Neural cell (in vitro differentiated cells): ENCODE measurements at regions not wholly inside any gene's neighbourhood (a gene's known extent, or its start where the extent isn't known, plus 50 kb on each side); places are given as distances from the start of the nearest gene placed in this dataset.

Source experiments
- H2AFZ ChIP-seq: fragments of 200-600, 300-800 bp; sonication (generic), shearing (Covaris generic); 2 replicates; pipeline ENCODE4 v1.6.0; 2014; ENCODE audit warnings: low read depth, mild to moderate bottlenecking, antibody characterized with exemption, low read length, moderate library complexity
- H3F3A ChIP-seq: fragments of 200-600 bp; shearing (Covaris generic); 2 replicates; pipeline ENCODE4 v1.6.1; 2016; ENCODE audit warnings: mild to moderate bottlenecking, moderate library complexity, mixed read lengths, antibody characterized with exemption, low read length; ENCODE audit not compliant: insufficient read depth, poor library complexity, severe bottlenecking
- H3K27ac ChIP-seq: fragments of 200-600, 300-800 bp; sonication (generic), shearing (Covaris generic); 2 replicates; pipeline ENCODE4 v1.5.1; 2014; ENCODE audit warnings: mild to moderate bottlenecking, low read length, moderate library complexity
- H3K27me3 ChIP-seq: fragments of 300-800, 200-600 bp; sonication (generic), shearing (Covaris generic); 2 replicates; pipeline ENCODE4 v1.6.0; 2014; ENCODE audit warnings: mild to moderate bottlenecking, low read depth, low read length, moderate library complexity; ENCODE audit not compliant: insufficient read depth
- H3K36me3 ChIP-seq: fragments of 300-800, 200-600 bp; sonication (generic), shearing (Covaris generic); 2 replicates; pipeline ENCODE4 v1.5.1; 2014; ENCODE audit warnings: mild to moderate bottlenecking, antibody characterized with exemption, low read length, moderate library complexity; ENCODE audit not compliant: insufficient read depth
- H3K4me2 ChIP-seq: fragments of 300-800, 200-600 bp; sonication (generic), shearing (Covaris generic); 2 replicates; pipeline ENCODE4 v1.6.0; 2014; ENCODE audit warnings: mild to moderate bottlenecking, low read length
- H3K4me3 ChIP-seq: fragments of 300-800, 200-600 bp; sonication (generic), shearing (Covaris generic); 2 replicates; pipeline ENCODE4 v1.5.1; 2014; ENCODE audit warnings: mild to moderate bottlenecking, low read length, moderate library complexity
- H3K79me2 ChIP-seq: fragments of 200-600 bp; shearing (Covaris generic); replicated peaks from 2 replicates; pipeline ENCODE4 v1.6.0; 2014; ENCODE audit warnings: mild to moderate bottlenecking, low read length, moderate library complexity; ENCODE audit not compliant: insufficient read depth
- H3K9ac ChIP-seq: fragments of 300-800, 200-600 bp; sonication (generic), shearing (Covaris generic); 2 replicates; pipeline ENCODE4 v1.6.1; 2016; ENCODE audit warnings: mild to moderate bottlenecking, low read length, mixed read lengths
- H3K9me2 ChIP-seq: fragments of 200-600 bp; shearing (Covaris generic); 2 replicates; pipeline ENCODE4 v1.6.1; 2016; ENCODE audit warnings: mild to moderate bottlenecking, low read length, mixed read lengths; ENCODE audit not compliant: insufficient read depth
- H3K9me3 ChIP-seq: fragments of 200-600, 300-800 bp; sonication (generic), shearing (Covaris generic); 2 replicates; pipeline ENCODE4 v1.6.1; 2016; ENCODE audit warnings: mild to moderate bottlenecking, mixed run types, low read length, moderate library complexity, mixed read lengths
- H4K20me1 ChIP-seq: fragments of 200-600 bp; shearing (Covaris generic); 2 replicates; pipeline ENCODE4 v1.6.1; 2016; ENCODE audit warnings: mild to moderate bottlenecking, mixed run types; ENCODE audit not compliant: insufficient read depth
- CTCF ChIP-seq: fragments of 450-650 bp; IDR thresholded peaks from 2 replicates; pipeline ENCODE4 v1.5.1; 2014; ENCODE audit warnings: antibody characterized with exemption, mild to moderate bottlenecking, moderate library complexity; ENCODE audit not compliant: poor library complexity, severe bottlenecking
- EP300 ChIP-seq: fragments of 450-650 bp; conservative IDR thresholded peaks from 2 replicates; pipeline ENCODE4 v1.6.1; 2014; ENCODE audit warnings: antibody characterized with exemption, mild to moderate bottlenecking, moderate library complexity; ENCODE audit not compliant: poor library complexity, severe bottlenecking
- EZH2 ChIP-seq: fragments of 200-600, 300-800 bp; shearing (Covaris generic), sonication (generic); IDR thresholded peaks from 2 replicates; pipeline ENCODE4 v1.6.1; 2014; ENCODE audit warnings: antibody characterized with exemption, low read length, borderline replicate concordance, mild to moderate bottlenecking; ENCODE audit not compliant: insufficient read depth, poor library complexity, severe bottlenecking
- MXI1 ChIP-seq: fragments of 450-650 bp; conservative IDR thresholded peaks from 2 replicates; pipeline ENCODE4 v1.6.1; 2014; ENCODE audit warnings: antibody characterized with exemption, mild to moderate bottlenecking; ENCODE audit not compliant: poor library complexity, severe bottlenecking
- POLR2AphosphoS5 ChIP-seq: IDR thresholded peaks from 2 replicates; pipeline ENCODE4 v1.6.1; 2012
- RAD21 ChIP-seq: fragments of 450-650 bp; conservative IDR thresholded peaks from 2 replicates; pipeline ENCODE4 v1.6.1; 2014; ENCODE audit warnings: antibody characterized with exemption, mild to moderate bottlenecking, moderate library complexity
- REST ChIP-seq: IDR thresholded peaks from 2 replicates; pipeline ENCODE4 v1.6.1; 2012; ENCODE audit warnings: borderline replicate concordance
- SMC3 ChIP-seq: fragments of 450-650 bp; conservative IDR thresholded peaks from 2 replicates; pipeline ENCODE4 v1.6.1; 2014; ENCODE audit warnings: antibody characterized with exemption, mild to moderate bottlenecking, moderate library complexity; ENCODE audit not compliant: poor library complexity
- TAF1 ChIP-seq: IDR thresholded peaks from 2 replicates; pipeline ENCODE4 v1.6.1; 2012; ENCODE audit warnings: low read depth

GRCh38 chr4:84058201-84058600 is 440.9 kb downstream of the NKX6-1 start:
- H3K4me3 ChIP-seq, result no peak overlapping the region
- no peaks in the 10 kb centered on the region for H3K9me2 ChIP-seq
- no peaks in the 10 kb centered on the region for H3K79me2 ChIP-seq
- H4K20me1 ChIP-seq, result no peaks in the 10 kb centered on the region
- H3K27ac ChIP-seq, result no peak overlapping the region
- TF ChIP-seq REST (no peak), POLR2AphosphoS5 (no peak), EZH2 (no peak), CTCF (no peak), RAD21 (no peak), EP300 (no peak), TAF1 (no peak), SMC3 (no peak), MXI1 (no peak)
- no peaks in the 10 kb centered on the region for H3K9me3 ChIP-seq
- no peak overlapping the region for H3K4me2 ChIP-seq
- H3F3A ChIP-seq, result no peaks in the 10 kb centered on the region
- no peak overlapping the region for H3K9ac ChIP-seq
- H3K36me3 ChIP-seq, result no peaks in the 10 kb centered on the region
- peaks cover 6% of the 10 kb centered on the region for H3K27me3 ChIP-seq
- no peak overlapping the region for H2AFZ ChIP-seq

GRCh38 chr4:84051639-84052038 is 447.5 kb downstream of the NKX6-1 start:
- H3K9ac ChIP-seq, result no peak overlapping the region
- H3K4me2 ChIP-seq, result no peak overlapping the region
- no peak overlapping the region for H2AFZ ChIP-seq
- H3K79me2 ChIP-seq, result no peaks in the 10 kb centered on the region
- no peaks in the 10 kb centered on the region for H3K9me3 ChIP-seq
- H3F3A ChIP-seq, result no peaks in the 10 kb centered on the region
- no peak overlapping the region for H3K27ac ChIP-seq
- H3K4me3 ChIP-seq, result no peak overlapping the region
- H3K36me3 ChIP-seq, result no peaks in the 10 kb centered on the region
- H3K9me2 ChIP-seq, result no peaks in the 10 kb centered on the region
- peaks cover 6% of the 10 kb centered on the region for H3K27me3 ChIP-seq
- H4K20me1 ChIP-seq, result no peaks in the 10 kb centered on the region
- no peak for TF ChIP-seq TAF1
- no peak for TF ChIP-seq MXI1
- no peak for TF ChIP-seq POLR2AphosphoS5
- TF ChIP-seq RAD21, result no peak
- TF ChIP-seq CTCF, result no peak
- TF ChIP-seq EZH2, result no peak
- TF ChIP-seq EP300, result no peak
- TF ChIP-seq REST, result no peak
- TF ChIP-seq SMC3, result no peak
